HG03060 (cell line): ENCODE measurements at regions not wholly inside any gene's neighbourhood (a gene's known extent, or its start where the extent isn't known, plus 50 kb on each side); places are given as distances from the start of the nearest gene placed in this dataset.
"Not testable (repeated sequence)": the region's sequence is repeated elsewhere in the genome, so short reads cannot be mapped to it uniquely, and the experiment has no call there.

ENCODE experiments used
- ATAC-seq: cut with Tn5 transposase; IDR thresholded peaks from one replicate; pipeline ENCODE4 v1.9.1; 2021; ENCODE audit warnings: low read depth, moderate number of reproducible peaks; ENCODE audit not compliant: unreplicated experiment

GRCh38 chr18:9042766-9043481 is 59.6 kb upstream of the NDUFV2 start:
- no peak for ATAC-seq

GRCh38 chr18:9043581-9043980 is 58.9 kb upstream of the NDUFV2 start:
- ATAC-seq: no peak

- no peak for ATAC-seq
Measured at GRCh38 chr18:9047715-9048114, 54.8 kb upstream of the NDUFV2 start.

GRCh38 chr18:9048236-9048635 is 54.3 kb upstream of the NDUFV2 start:
- no peak for ATAC-seq

GRCh38 chr18:9048808-9049494 is 53.5 kb upstream of the NDUFV2 start:
- ATAC-seq: no peak

- no peak for ATAC-seq
Measured at GRCh38 chr18:9049495-9049809, 53.0 kb upstream of the NDUFV2 start.

- ATAC-seq: not testable (repeated sequence)
Measured at GRCh38 chr18:9050628-9051284, 51.7 kb upstream of the NDUFV2 start.
